HepG2 (cell line): ENCODE measurements at regions not wholly inside any gene's neighbourhood (a gene's known extent, or its start where the extent isn't known, plus 50 kb on each side); places are given as distances from the start of the nearest gene placed in this dataset.

ENCODE experiments used
- ATAC-seq: fragments of 200-7000 bp; cut with Tn5 transposase; 3 replicates; pipeline ENCODE4 v1.9.1; 2020; ENCODE audit warnings: mild to moderate bottlenecking, moderate library complexity
- BruUV-seq: library from RNA; stranded (reverse); fragments of 400-500 nt; replicated peaks from 2 replicates; lab custom pipeline; 2021; lab: Mats Ljungman, UMichigan
- CTCF ChIA-PET: fragments of 300-600 bp; formaldehyde crosslinking; extraction: SDS; loops from one replicate; lab custom pipeline; 2021; ENCODE audit warnings: low total read pairs, inconsistent platforms, low intra/inter-chr PET ratio; lab: Yijun Ruan, JAX
- POLR2A ChIA-PET: fragments of 350-600 bp; sonication (Branson Sonifier 250); formaldehyde crosslinking; loops from one replicate; lab custom pipeline; 2020; ENCODE audit warnings: antibody characterized with exemption, inconsistent platforms; lab: Yijun Ruan, JAX
- DNase-seq: peaks from one replicate; pipeline ENCODE4 v3.0.0-alpha.2; 2015; ENCODE audit warnings: low spot score
- FAIRE-seq: peaks from 3 replicates; lab custom pipeline; 2011; peaks lifted over from hg19 to GRCh38; lab: Jason Lieb, UNC
- H2AFZ ChIP-seq: one replicate; pipeline ENCODE4 v1.6.1; 2011; ENCODE audit warnings: low read length, inconsistent platforms
- H3K27ac ChIP-seq: fragments of 300-600 bp; 3 replicates; pipeline ENCODE4 v1.8.0; 2011; ENCODE audit warnings: mixed run types, mild to moderate bottlenecking, mixed read lengths, low read length, inconsistent platforms; ENCODE audit not compliant: insufficient read depth; ENCODE audit errors: extremely low read length
- H3K27me3 ChIP-seq, 2 experiments: fragments of 200-600 bp in 1 of 2; 2 replicates in 1 of 2; 3 replicates in 1 of 2; pipeline versions ENCODE4 v1.6.0 to v1.8.0; 2011; ENCODE audit warnings: low read length in 2 of 2, mild to moderate bottlenecking in 2 of 2, moderate library complexity in 2 of 2, inconsistent platforms in 1 of 2; ENCODE audit not compliant: insufficient read depth in 2 of 2, control insufficient read depth in 1 of 2
- H3K36me3 ChIP-seq, 2 experiments: fragments of 200-600 bp in 1 of 2; replicated peaks in 1 of 2; 2 replicates in 1 of 2; 3 replicates in 1 of 2; pipeline versions ENCODE4 v1.5.1 to v1.8.0; 2011; ENCODE audit warnings: low read length in 2 of 2, inconsistent platforms in 1 of 2; ENCODE audit not compliant: insufficient read depth in 2 of 2, control insufficient read depth in 1 of 2
- H3K4me1 ChIP-seq: 2 replicates; pipeline ENCODE4 v1.5.1; 2012; ENCODE audit warnings: low read length, inconsistent platforms; ENCODE audit not compliant: insufficient read depth
- H3K4me2 ChIP-seq: 2 replicates; pipeline ENCODE4 v1.6.0; 2011; ENCODE audit warnings: low read depth, low read length, inconsistent platforms
- H3K4me3 ChIP-seq, 3 experiments: fragments of 200-600 bp in 1 of 3; sonication (generic), shearing (Covaris generic) in 1 of 3; replicated peaks in 1 of 3; 2 replicates each; pipeline ENCODE4 v1.5.1; 2011 to 2016; ENCODE audit warnings: low read length in 3 of 3, inconsistent platforms in 2 of 3, low read depth in 2 of 3, mild to moderate bottlenecking in 2 of 3, control low read depth in 1 of 3, mixed read lengths in 1 of 3; ENCODE audit not compliant: insufficient read depth in 1 of 3
- H3K79me2 ChIP-seq: one replicate; pipeline ENCODE4 v1.6.1; 2011; ENCODE audit warnings: low read length, inconsistent platforms; ENCODE audit not compliant: insufficient read depth
- H3K9ac ChIP-seq: 2 replicates; pipeline ENCODE4 v1.6.0; 2011; ENCODE audit warnings: mild to moderate bottlenecking, low read depth, low read length, inconsistent platforms; ENCODE audit not compliant: insufficient read depth
- H3K9me3 ChIP-seq: 2 replicates; pipeline ENCODE4 v1.5.1; 2012; ENCODE audit warnings: mild to moderate bottlenecking, low read length
- H4K20me1 ChIP-seq: 2 replicates; pipeline ENCODE4 v1.6.0; 2011; ENCODE audit warnings: inconsistent platforms, mild to moderate bottlenecking, low read length, moderate library complexity; ENCODE audit not compliant: insufficient read depth
- ARID2 ChIP-seq: sonication (generic); formaldehyde crosslinking; IDR thresholded peaks from 2 replicates; pipeline ENCODE4 v1.8.1; 2022; ENCODE audit warnings: mild to moderate bottlenecking, missing genetic modification reagents, borderline replicate concordance
- ATF3 ChIP-seq: sonication (generic); formaldehyde crosslinking; IDR thresholded peaks from 2 replicates; pipeline ENCODE4 v1.4.0; 2020; ENCODE audit warnings: missing genetic modification reagents
- CENPT ChIP-seq: sonication (generic); formaldehyde crosslinking; IDR thresholded peaks from 2 replicates; pipeline ENCODE4 v1.8.0; 2022; ENCODE audit warnings: low read depth, mild to moderate bottlenecking, moderate library complexity, missing genetic modification reagents
- ERF ChIP-seq: IDR thresholded peaks from 2 replicates; pipeline ENCODE4 v1.6.1; 2018; ENCODE audit warnings: missing biosample characterization, missing genetic modification reagents
- ISL2 ChIP-seq: sonication (generic); formaldehyde crosslinking; IDR thresholded peaks from 2 replicates; pipeline ENCODE4 v1.5.0; 2020; ENCODE audit warnings: missing genetic modification reagents
- JDP2 ChIP-seq: sonication (generic); formaldehyde crosslinking; IDR thresholded peaks from 2 replicates; pipeline ENCODE4 v1.8.1; 2022; ENCODE audit warnings: missing genetic modification reagents, borderline replicate concordance
- KLF15 ChIP-seq: sonication (generic); formaldehyde crosslinking; IDR thresholded peaks from 2 replicates; pipeline ENCODE4 v1.8.1; 2023; ENCODE audit warnings: borderline replicate concordance, mild to moderate bottlenecking, inconsistent platforms, missing genetic modification reagents, mixed read lengths
- MXI1 ChIP-seq: IDR thresholded peaks from 3 replicates; pipeline ENCODE4 v1.6.1; 2012; ENCODE audit warnings: low read depth, low read length, inconsistent platforms, borderline replicate concordance
- NFATC3 ChIP-seq: sonication (generic); formaldehyde crosslinking; IDR thresholded peaks from 2 replicates; pipeline ENCODE4 v1.5.1; 2020; ENCODE audit warnings: mild to moderate bottlenecking, missing genetic modification reagents
- NR0B2 ChIP-seq: sonication (generic); formaldehyde crosslinking; IDR thresholded peaks from 2 replicates; pipeline ENCODE4 v1.4.0; 2020; ENCODE audit warnings: mild to moderate bottlenecking, missing genetic modification reagents
- NR2F1 ChIP-seq, 2 experiments: fragments of 450-650 bp in 1 of 2; formaldehyde crosslinking in 1 of 2; IDR thresholded peaks; 2 replicates each; pipeline versions ENCODE4 v1.5.0 to v1.6.1; 2016 to 2020; ENCODE audit warnings: mild to moderate bottlenecking in 1 of 2, missing compliant biosample characterization in 1 of 2, missing genetic modification reagents in 1 of 2, moderate library complexity in 1 of 2
- NR2F2 ChIP-seq: IDR thresholded peaks from 2 replicates; pipeline ENCODE4 v1.6.1; 2012; ENCODE audit warnings: low read depth, inconsistent platforms, borderline replicate concordance
- PCBP2 ChIP-seq: fragments of 200-400 bp; formaldehyde crosslinking; optimal IDR thresholded peaks from 2 replicates; pipeline ENCODE3; 2018; ENCODE audit warnings: low read length, low read depth; ENCODE audit not compliant: poor library complexity, severe bottlenecking
- THAP11 ChIP-seq: IDR thresholded peaks from 2 replicates; pipeline ENCODE4 v1.6.1; 2016; ENCODE audit warnings: missing biosample characterization, missing genetic modification reagents
- ZFP90 ChIP-seq: sonication (generic); formaldehyde crosslinking; IDR thresholded peaks from 2 replicates; pipeline ENCODE4 v1.8.0; 2022; ENCODE audit warnings: missing genetic modification reagents, mild to moderate bottlenecking, inconsistent platforms, borderline replicate concordance
- ZNF747 ChIP-seq: sonication (generic); formaldehyde crosslinking; IDR thresholded peaks from 2 replicates; pipeline ENCODE4 v1.8.1; 2023; ENCODE audit warnings: missing genetic modification reagents, mild to moderate bottlenecking, borderline replicate concordance
- ZNF841 ChIP-seq: sonication (generic); formaldehyde crosslinking; IDR thresholded peaks from 2 replicates; pipeline ENCODE4 v1.8.1; 2023; ENCODE audit warnings: missing genetic modification reagents, borderline replicate concordance
- WGBS: methylation state at CpG from one replicate; pipeline ENCODE4 v1.1.6; 2017; ENCODE audit warnings: low lambda C conversion rate; 5-methylcytosine and 5-hydroxymethylcytosine counted together
- in situ Hi-C: cut with HindIII; loops from 2 replicates; pipeline ENCODE4 v1.10.0; 2017; ENCODE audit warnings: low pct_unique_long_range_greater_than_20kb; ENCODE audit not compliant: extremely low pct_ligation_motif_present
- intact Hi-C: fragments of 100-400 bp; cut with micrococcal nuclease; formaldehyde crosslinking; loops from one replicate; pipeline ENCODE4 v1.10.0; 2022; ENCODE audit not compliant: unreplicated experiment

- TF ChIP-seq PCBP2 (no peak), ERF (CRISPR knock-in tag) (no peak), ZNF841 (CRISPR knock-in tag) (no peak), NR2F1 (CRISPR knock-in tag; IDR thresholded peaks at IDR 0.05) (no peak), NFATC3 (CRISPR knock-in tag) (no peak), MXI1 (no peak), THAP11 (CRISPR knock-in tag) (no peak)
- H3K36me3 ChIP-seq: no peaks in the 10 kb centered on the region
- in situ Hi-C loops (no loop called here), intact Hi-C loops (no loop called here)
- BruUV-seq: no TSS peak
- H3K4me3 ChIP-seq: no peak overlapping the region
- 1% methylated on average over 2 of the region's 2 CpGs for WGBS
- no peaks in the 10 kb centered on the region for H3K9me3 ChIP-seq
- ATAC-seq (no peak), FAIRE-seq (no peak), DNase-seq (no peak)
- H3K27me3 ChIP-seq: no peaks in the 10 kb centered on the region
- H3K4me2 ChIP-seq: no peak overlapping the region
- ChIA-PET POLR2A (no interaction called here), CTCF (no interaction called here)
- no peak overlapping the region for H3K9ac ChIP-seq
- no peak overlapping the region for H2AFZ ChIP-seq
- no peaks in the 10 kb centered on the region for H4K20me1 ChIP-seq
- H3K27ac ChIP-seq: no peak overlapping the region
- no peaks in the 10 kb centered on the region for H3K79me2 ChIP-seq
- no peaks in the 10 kb centered on the region for H3K4me1 ChIP-seq
These were observed 91.5 kb upstream of the ZSWIM2 start for GRCh38 chr2:186940463-186940862.

GRCh38 chr2:186934420-186934819 lies 85.5 kb upstream of the ZSWIM2 start:
- Histone ChIP-seq H3K9me3 (no peaks in the 10 kb centered on the region), H3K4me1 (no peaks in the 10 kb centered on the region), H4K20me1 (no peaks in the 10 kb centered on the region), H3K27ac (no peak overlapping the region), H3K79me2 (no peaks in the 10 kb centered on the region), H3K4me3 (no peak overlapping the region), H3K9ac (no peak overlapping the region), H3K36me3 (no peaks in the 10 kb centered on the region), H3K27me3 (no peaks in the 10 kb centered on the region), H2AFZ (no peak overlapping the region), H3K4me2 (no peak overlapping the region)
- DNase-seq (no peak), ATAC-seq (no peak), FAIRE-seq (no peak)
- POLR2A ChIA-PET: no interaction called here
- intact Hi-C loops (no loop called here), in situ Hi-C loops (no loop called here)
- no TSS peak for BruUV-seq
- 3% methylated on average over 4 of the region's 4 CpGs for WGBS
- CTCF ChIA-PET: no interaction called here
- TF ChIP-seq CENPT (CRISPR knock-in tag) (no peak), NR2F2 (no peak), ZFP90 (no peak), ATF3 (no peak), ZNF747 (CRISPR knock-in tag) (no peak), NR0B2 (CRISPR knock-in tag) (no peak), JDP2 (CRISPR knock-in tag) (no peak), ARID2 (CRISPR knock-in tag) (no peak), ISL2 (CRISPR knock-in tag) (no peak), KLF15 (CRISPR knock-in tag) (no peak)
